Retinal pigment epithelial cell (primary cell): ENCODE measurements at regions not wholly inside any gene's neighbourhood (a gene's known extent, or its start where the extent isn't known, plus 50 kb on each side); places are given as distances from the start of the nearest gene placed in this dataset.
A peak's percentile ranks its signal among the peaks of the same experiment; 100 is the strongest.
"Not testable (repeated sequence)": the region's sequence is repeated elsewhere in the genome, so short reads cannot be mapped to it uniquely, and the experiment has no call there.

ENCODE experiments used
- DNase-seq: peaks from one replicate; pipeline ENCODE4 v3.0.0-alpha.2; 2010; ENCODE audit warnings: low read depth
- H3K4me3 ChIP-seq: 2 replicates; pipeline ENCODE4 v1.5.1; 2011; ENCODE audit warnings: mild to moderate bottlenecking, low read length, control low read depth, moderate library complexity
- TF ChIP-seq, protein P1 (sequence below): conservative IDR thresholded peaks from 2 replicates; pipeline ENCODE4 v1.5.1; 2011; ENCODE audit warnings: low read depth, low read length, control low read depth, inconsistent platforms

DNA sequence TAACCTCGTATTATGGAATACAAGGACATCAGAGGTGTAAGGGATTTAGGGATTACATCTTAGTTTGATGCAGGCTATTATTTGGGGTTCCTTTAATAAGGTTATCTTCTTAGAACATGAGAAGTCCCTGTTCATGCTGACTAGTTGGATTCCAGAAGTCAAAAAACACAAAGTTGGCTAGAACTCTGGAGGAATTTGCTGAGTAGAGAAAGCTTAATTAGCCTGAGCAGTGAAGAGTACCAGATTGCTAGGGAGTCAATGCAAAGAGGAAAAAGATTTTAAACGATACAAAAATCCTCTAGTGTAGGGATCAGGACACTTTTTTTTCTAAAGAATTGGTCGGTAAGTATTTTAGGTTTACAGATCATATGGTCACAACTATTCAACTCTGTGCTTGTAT is 1872.5 kb upstream of the C9orf72 start:
- TF ChIP-seq, protein P1, sequence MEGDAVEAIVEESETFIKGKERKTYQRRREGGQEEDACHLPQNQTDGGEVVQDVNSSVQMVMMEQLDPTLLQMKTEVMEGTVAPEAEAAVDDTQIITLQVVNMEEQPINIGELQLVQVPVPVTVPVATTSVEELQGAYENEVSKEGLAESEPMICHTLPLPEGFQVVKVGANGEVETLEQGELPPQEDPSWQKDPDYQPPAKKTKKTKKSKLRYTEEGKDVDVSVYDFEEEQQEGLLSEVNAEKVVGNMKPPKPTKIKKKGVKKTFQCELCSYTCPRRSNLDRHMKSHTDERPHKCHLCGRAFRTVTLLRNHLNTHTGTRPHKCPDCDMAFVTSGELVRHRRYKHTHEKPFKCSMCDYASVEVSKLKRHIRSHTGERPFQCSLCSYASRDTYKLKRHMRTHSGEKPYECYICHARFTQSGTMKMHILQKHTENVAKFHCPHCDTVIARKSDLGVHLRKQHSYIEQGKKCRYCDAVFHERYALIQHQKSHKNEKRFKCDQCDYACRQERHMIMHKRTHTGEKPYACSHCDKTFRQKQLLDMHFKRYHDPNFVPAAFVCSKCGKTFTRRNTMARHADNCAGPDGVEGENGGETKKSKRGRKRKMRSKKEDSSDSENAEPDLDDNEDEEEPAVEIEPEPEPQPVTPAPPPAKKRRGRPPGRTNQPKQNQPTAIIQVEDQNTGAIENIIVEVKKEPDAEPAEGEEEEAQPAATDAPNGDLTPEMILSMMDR: no peak
- DNase-seq: no peak
- H3K4me3 ChIP-seq: no peak overlapping the region

DNA sequence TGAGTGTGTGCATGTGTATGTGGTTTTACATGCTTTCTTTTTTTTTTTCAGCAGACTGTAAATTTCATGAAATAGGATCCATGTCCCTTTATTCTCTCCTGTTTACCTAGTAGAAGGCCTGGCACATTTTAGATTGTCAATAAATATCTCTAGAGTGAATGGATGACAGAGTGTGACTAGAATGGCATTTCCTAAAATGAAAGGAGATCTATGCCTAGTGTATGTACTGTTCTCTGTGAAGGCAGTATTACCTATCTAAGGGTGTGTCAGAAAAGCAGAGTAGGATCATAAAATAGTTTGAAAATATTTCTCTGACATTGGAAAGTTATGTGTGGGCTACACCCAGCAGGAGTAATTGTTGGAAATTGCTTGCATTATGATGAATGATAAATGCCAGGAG is 1876.0 kb upstream of the C9orf72 start:
- H3K4me3 ChIP-seq: no peak overlapping the region
- no peak for DNase-seq
- TF ChIP-seq, protein P1: no peak

DNA sequence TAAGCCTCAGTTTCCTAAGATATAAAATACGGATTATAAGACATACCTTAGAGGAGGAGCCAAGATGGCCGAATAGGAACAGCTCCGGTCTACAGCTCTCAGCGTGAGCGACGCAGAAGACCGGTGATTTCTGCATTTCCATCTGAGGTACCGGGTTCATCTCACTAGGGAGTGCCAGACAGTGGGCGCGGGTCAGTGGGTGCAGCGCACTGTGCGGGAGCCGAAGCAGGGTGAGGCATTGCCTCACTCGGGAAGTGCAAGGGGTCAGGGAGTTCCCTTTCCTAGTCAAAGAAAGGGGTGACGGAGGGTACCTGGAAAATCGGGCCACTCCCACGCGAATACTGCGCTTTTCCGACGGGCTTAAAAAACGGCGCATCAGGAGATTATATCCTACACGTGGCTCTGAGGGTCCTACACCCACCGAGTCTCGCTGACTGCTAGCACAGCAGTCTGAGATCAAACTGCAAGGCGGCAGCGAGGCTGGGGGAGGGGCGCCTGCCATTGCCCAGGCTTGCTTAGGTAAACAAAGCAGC is 1877.1 kb upstream of the C9orf72 start:
- not testable (repeated sequence) for DNase-seq, H3K4me3 ChIP-seq

DNA sequence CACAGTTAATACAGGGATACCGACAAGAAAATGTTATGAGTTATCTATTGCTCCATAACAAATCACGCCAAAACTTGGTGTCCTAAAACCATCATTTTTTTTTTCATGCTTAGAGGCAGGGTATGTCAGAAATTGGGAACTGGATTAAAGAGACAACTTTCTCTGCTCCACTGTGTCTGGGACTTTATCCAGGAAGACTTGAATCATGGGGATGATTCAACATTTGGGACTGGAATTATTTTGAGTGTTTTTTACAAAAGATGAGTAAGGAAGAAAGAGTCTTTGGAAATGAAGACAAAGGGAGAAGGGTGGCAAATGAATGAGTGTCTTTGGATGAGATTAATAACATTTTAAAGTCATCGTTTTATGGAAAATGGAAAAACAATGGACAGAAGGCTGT is 1883.7 kb upstream of the C9orf72 start:
- no peak overlapping the region for H3K4me3 ChIP-seq
- no peak for DNase-seq
- TF ChIP-seq, protein P1: no peak

DNA sequence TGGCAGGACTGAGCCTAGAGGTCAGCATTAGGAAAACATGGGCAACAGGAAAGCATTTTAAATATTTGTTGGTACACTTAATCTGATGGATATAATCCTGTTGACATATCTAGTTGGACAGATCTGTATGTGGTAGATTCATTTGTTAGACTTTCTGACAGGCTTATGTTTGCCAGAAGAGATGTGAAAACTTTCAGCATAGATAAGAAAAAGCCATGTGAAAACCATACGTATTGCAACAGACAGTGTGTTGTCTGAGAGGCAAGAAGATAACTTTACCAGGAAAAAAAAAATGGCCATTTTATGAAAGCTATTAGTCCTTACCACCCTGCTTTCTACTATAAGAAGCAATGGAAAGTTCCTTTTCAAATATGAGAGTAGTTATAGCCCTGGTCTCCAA is 1902.2 kb upstream of the C9orf72 start:
- H3K4me3 ChIP-seq: no peak overlapping the region
- TF ChIP-seq, protein P1: no peak
- DNase-seq: peak; percentile 2

DNA sequence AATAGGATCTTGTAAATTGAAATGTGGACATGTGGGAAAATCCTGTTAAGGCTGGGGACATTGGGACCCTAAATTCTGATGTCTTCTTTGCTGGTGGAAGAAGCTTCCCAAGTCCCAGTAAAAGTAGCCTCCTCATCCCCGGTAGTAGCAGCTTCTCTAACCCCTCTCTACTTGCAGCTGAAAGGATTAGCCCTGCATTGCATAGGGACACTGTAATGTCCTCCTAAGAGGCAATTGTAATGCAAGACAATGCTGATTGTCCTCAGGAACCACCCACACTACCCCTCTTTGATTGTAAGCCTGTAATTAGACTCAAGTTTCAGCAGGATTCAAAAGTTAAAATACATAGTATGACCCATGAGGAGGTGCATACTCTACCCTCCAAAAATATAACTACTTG is 1938.4 kb upstream of the C9orf72 start:
- DNase-seq: no peak

DNA sequence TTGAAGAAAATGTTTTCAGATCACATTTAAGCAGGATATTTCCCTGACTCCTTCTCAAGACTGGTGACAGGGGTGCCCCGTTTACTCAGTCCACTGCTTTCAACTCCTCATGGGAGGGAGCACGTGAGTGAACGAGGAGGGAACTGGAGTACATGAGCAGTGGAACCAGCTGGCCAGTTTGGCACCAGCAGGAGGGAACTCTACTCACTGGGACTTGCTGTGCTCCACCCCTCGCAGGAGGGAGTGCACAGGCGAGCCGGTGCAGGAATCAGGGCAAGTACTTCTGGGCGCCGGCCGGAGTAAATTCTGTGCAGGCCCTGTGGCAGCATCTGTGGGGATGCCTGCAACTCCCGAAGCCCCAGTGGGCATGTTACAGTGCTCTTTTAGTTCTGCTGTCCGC is 1941.1 kb upstream of the C9orf72 start:
- DNase-seq: no peak
- no peak overlapping the region for H3K4me3 ChIP-seq
- TF ChIP-seq, protein P1: no peak

More for the DNA sequence above, 1938.4 kb upstream of the C9orf72 start:
- TF ChIP-seq, protein P1: no peak
- H3K4me3 ChIP-seq: no peak overlapping the region

DNA sequence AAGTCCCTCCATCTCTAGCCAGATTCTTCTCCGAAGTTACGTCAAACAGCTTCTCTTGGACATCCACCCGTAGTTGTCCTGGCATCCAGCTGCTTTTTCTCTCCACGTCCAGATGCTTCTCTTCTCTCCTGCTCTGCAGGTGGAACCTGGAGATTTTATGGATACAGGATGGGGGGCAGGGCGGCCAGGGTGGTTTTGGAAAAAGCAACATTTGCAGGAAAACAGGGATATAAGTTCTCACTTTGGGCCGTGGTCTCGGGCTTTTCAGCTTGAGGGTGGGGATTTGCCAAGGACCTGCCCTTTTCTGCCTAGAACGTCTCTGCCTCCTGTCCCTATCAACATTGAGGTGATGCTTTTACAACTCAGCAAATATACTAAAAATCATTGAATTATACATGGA is 1941.6 kb upstream of the C9orf72 start:
- TF ChIP-seq, protein P1: no peak
- DNase-seq: no peak
- H3K4me3 ChIP-seq: no peak overlapping the region
